Erythroblast (primary cell): ENCODE measurements at regions not wholly inside any gene's neighbourhood (a gene's known extent, or its start where the extent isn't known, plus 50 kb on each side); places are given as distances from the start of the nearest gene placed in this dataset.

Source experiments
- GATA1 ChIP-seq: IDR thresholded peaks from 2 replicates; pipeline ENCODE4 v1.6.1; 2011; ENCODE audit warnings: low read depth, mild to moderate bottlenecking, control low read depth, low read length, moderate library complexity
- POLR2A ChIP-seq: IDR thresholded peaks from 2 replicates; pipeline ENCODE4 v1.6.1; 2011; ENCODE audit warnings: mild to moderate bottlenecking, low read length

DNA sequence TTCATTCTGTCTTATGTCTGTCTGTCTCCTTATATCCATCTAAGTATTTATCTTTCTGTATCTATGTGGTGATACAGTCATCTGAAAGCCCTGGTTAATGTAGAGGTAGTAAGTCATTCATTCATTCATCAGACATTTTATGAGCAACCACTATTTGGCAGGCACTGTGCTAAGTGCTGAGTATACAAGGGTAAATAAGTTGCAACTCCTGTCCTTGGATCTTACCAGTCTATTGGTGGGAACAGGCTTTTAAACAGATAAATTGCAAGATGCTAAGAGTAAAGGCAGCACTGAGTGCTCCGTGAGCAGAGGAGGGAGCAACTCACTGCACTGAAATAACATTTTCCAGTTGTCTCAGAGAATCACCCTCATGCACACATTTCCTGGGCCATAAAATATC lies 68.6 kb downstream of the TMEM30B start:
- no peak for TF ChIP-seq POLR2A
- TF ChIP-seq GATA1 = no peak
